GM19035 (cell line): ENCODE measurements at regions not wholly inside any gene's neighbourhood (a gene's known extent, or its start where the extent isn't known, plus 50 kb on each side); places are given as distances from the start of the nearest gene placed in this dataset.
"Not testable (repeated sequence)": the region's sequence is repeated elsewhere in the genome, so short reads cannot be mapped to it uniquely, and the experiment has no call there.

Experiments used
- ATAC-seq: cut with Tn5 transposase; IDR thresholded peaks from one replicate; pipeline ENCODE4 v1.9.1; 2021; ENCODE audit not compliant: unreplicated experiment

- ATAC-seq, result no peak
Observed at GRCh38 chr6:15088904-15089568, 156.8 kb upstream of the JARID2 start.

DNA sequence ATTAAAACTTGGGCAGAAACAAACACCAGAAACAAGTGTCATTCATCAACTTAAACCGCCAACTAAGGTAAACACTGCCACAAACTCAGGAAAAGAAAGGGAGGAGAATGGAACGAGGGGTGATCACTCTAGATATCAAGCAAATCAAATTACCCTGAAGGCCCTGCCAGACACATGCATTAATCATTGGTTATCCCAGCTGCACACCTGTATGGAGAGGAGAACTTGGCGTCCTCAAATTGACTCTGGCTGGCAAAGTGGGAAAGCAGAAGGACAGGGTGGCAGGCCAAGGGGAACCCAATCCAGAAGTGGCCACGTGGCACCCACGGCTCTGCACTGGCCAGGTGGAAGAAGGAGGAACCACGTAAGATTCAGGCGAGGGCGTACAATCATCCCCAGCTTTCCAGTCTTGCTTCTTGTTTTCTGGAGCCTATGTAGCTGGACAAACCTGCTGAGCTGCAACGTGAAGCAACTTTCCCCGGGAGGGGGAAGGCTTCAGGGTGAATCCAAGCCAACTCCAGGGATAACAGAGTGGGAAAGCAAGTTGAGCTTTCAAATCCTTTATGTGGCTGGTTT lies 156.2 kb upstream of the JARID2 start:
- ATAC-seq, result no peak

DNA sequence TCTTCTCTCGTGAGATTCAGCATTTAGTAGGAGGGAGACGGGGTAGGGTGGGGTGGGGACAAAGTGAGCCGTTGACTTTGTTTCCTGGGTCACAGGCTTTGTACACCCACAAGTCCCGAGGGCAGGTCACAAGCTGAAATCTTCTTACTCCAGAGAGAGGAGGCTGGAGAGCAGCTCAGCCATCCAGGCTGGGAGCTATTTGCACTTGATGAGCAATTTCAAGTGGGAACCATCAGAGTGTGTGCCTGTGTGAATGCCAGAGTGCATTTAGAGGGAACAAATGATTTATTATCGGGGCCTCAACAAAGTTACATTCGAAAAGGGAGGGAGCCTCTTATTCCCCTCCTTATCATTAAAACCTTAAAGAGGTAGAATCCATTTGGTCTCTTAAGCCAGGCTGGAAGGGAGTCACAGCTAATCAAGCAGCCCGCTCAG lies 155.7 kb upstream of the JARID2 start:
- no peak for ATAC-seq

DNA sequence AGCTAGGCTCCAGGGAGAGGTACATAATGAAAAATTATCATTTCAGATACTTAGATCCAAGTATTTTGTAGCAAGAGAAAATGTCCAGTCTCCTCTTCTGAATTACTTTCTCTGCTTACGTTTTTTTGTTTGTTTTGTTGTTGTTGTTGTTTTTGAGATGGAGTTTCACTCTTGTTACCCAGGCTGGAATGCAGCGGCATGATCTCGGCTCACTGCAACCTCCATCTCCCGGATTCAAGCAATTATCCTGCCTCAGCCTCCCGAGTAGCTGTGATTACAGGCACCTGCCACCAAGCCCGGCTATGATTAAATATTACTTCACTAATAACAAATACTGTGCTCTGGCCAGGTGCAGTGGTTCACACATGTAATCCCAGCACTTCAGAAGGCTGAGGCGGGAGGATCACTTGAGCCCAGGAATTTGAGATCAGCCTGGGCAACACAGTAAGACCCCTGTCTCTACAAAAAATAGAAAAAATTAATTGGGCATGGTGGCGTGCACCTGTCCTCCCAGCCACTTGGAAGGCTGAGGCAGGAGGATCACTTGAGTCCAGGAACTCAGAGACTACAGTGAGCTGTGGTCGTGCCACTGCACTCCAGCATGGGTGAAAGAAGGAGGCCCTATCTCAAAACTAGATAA lies 155.0 kb upstream of the JARID2 start:
- ATAC-seq, result no peak

DNA sequence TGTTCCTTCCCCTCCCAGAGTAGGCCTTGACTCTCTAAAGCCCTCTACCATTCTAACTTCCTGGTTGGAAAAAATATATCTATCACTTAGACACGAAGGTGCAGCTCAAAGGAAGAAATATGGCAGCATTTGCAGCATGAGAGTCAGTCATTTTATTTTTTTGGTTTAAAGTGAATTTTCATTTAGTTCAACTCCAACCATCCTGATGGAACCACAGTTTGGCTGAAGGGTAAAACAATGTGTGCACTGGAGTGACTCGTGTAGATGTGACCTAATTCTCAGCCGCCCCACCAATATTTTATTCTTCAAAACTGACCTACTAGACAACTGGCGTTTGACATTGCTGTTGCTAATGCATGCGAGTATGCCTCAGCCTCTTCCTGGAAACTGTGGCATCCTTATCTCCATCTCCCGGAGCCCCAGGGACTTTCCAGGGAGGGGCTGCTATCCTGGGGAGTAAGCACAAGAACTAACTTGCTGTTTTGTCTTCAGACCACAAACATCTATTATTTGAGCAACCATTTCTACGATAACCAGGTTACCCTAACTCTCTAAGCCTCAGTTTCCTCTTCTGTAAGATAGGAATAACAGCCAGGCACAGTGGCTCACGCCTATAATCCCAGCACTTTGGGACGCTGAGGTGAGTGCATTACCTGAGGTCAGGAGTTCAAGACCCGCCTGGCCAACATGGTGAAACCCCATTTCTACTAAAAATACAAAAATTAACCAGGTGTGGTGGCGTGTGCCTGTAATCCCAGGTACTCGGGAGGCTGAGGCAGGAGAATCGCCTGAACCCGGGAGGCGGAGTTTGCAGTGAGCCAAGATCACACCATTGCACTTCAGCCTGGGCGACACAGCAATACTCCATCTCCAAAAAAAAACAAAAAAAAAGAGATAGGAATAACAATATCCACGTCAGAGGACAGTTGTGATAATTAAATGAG lies 148.7 kb upstream of the JARID2 start:
- ATAC-seq, result no peak

- ATAC-seq, result no peak
Observed at GRCh38 chr6:15101130-15101529, 144.7 kb upstream of the JARID2 start.

DNA sequence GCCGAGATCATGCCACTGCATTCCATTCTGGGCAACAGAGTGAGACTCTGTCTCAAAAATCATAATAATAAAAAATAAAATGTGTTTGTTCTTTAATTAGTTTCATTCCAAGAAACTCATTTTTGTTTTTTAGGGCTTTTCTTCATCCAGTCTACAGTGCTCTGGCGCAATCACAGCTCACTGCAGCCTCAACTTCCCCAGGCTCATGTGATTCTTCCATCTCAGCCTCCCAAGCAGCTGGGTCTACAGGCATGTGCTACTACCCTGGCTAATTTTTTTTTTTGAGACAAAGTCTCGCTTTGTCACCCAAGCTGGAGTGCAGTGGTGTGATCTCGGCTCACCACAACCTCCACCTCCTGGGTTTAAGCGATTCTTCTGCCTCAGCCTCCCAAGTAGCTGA lies 143.6 kb upstream of the JARID2 start:
- no peak for ATAC-seq

DNA sequence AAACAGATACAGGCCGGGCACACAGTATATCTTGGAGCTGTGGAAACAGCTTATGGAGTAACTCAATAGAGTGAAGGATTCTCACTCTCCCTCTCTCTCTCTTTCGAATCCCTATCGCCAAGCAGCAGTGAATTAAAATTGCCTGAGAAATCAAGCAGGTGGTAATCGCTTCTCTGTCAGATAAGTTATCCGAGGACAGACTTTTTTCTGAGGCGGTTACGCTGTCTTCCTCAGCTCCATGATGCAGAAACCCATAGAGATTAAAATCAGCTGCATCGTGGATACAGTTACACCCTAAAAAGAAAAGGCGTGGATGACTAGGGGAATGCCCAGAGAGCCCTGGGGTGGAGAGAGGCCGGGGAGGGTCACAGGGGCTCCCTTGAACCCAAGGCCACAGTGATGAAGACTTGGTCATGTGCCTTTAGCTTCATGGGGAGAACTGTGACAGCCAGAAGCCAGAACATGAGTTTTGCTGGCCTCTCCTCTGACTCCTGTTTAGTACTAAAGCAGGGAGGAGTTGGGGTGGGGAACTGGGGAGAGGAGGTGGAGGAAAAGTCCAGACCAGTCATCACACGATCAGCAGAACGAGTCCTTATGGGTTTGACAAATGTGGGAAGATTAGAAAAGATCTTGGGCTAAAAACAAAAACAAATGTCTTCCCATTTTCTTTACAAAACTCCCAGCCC lies 138.8 kb upstream of the JARID2 start:
- no peak for ATAC-seq

DNA sequence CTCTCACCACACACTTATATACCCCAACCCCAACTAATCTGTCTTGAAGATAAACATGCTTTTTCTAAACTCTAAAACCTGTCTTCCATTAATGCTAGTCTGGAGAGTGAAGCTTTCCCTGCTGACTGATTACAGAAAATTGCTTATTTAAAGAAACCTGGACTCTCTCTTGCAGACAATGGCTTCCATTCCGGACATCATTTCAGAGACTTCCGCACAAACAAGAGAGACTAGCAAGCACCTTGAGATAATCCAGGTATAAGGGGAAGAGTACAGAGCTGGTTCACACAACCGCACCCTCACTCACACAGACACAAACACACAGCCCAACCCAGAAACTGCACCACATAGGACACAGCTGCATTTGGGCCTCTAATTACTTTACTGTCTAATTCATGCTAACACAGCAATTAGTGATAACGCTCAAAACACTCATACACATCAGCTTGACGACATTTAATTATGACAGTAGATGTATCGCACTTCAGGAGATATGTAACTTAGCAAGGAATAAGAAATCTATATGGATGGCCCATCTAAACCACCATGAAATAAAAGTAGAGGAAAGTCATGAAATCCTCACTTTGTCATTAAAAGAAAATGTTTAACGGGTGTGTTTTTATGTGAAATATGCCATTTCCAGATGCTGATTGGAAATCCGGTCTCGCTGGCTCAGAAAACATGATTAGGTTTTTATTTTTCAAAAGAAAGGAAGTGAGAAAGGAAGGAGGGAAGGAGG lies 138.1 kb upstream of the JARID2 start:
- no peak for ATAC-seq

GRCh38 chr6:15108383-15108715 lies 137.5 kb upstream of the JARID2 start:
- ATAC-seq, result no peak

DNA sequence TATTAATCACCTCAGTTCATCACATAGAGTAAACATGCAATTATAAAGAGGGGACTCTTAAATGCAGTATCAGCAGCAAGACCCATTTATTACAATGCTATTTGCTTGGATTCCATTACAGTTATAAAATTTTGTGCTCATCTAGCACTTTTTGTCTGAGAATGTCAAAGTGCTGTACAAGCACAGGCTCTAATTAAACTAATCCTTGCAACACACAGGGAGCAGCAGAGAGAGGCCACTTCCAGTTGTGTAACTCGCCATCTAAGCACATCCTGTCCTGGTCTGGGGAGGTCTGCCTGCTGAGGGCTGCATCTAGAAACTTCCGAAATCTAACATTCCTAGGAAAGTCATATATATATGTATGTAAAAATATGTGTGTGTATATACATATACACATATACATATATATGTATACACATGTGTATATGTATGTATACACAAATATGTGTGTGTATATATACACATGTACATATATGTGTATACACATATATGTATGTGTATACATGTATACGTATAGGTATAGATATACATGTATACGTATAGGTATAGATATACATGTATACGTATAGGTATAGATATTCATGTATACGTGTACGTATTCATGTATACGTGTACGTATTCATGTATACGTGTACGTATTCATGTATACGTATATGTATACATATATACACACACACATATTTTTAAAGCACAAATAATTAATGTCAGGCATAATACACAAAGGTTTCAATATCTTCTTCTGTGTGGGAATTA lies 136.4 kb upstream of the JARID2 start:
- ATAC-seq, result no peak

GRCh38 chr6:15110726-15111354 lies 135.0 kb upstream of the JARID2 start:
- ATAC-seq, result no peak

GRCh38 chr6:15111576-15111975 lies 134.3 kb upstream of the JARID2 start:
- ATAC-seq, result not testable (repeated sequence)

GRCh38 chr6:15113587-15113986 lies 132.3 kb upstream of the JARID2 start:
- no peak for ATAC-seq

- ATAC-seq, result no peak
Observed at GRCh38 chr6:15114061-15114460, 131.8 kb upstream of the JARID2 start.

DNA sequence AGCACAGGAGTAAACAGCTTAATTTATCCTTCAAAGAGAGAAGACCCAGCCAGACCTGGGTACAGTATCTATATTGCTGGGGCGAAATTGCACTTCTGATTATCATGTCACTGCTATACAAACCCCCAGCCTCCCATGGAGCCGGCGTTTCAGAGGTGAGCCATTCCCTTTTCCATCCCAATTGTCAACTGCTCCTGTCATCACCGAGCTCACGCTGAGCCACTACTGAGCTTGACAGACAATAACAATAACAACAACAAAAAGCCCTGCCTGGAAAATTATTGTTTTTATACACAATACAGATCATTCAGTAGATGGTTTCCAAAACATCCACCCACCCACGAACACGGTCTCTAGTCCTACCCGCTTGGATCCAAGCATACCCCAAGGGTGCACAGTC lies 129.0 kb upstream of the JARID2 start:
- no peak for ATAC-seq

DNA sequence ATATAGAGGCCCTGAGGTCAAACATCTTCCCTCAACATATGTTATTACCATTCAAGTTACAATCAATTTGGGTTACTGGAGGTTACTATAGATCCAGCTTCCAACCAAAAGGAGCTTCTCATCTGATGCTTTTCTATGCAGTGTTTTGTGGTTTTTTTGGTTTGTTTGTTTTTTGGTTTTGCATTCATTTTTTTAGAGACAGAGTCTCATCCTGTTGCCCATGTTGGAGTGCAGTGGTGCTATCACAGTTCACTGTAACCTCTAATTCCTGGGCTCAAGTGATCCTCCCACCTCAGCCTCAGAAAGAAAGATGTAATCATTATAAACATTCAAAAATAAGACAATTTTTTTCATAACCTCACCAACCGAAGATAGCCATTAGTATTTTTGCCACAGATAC lies 124.4 kb upstream of the JARID2 start:
- no peak for ATAC-seq

GRCh38 chr6:15121977-15122550 lies 123.8 kb upstream of the JARID2 start:
- no peak for ATAC-seq

GRCh38 chr6:15129887-15130286 lies 116.0 kb upstream of the JARID2 start:
- no peak for ATAC-seq
